Vagina (tissue), 2 donors: ENCODE measurements at regions not wholly inside any gene's neighbourhood (a gene's known extent, or its start where the extent isn't known, plus 50 kb on each side); places are given as distances from the start of the nearest gene placed in this dataset.

Experiments
- CTCF ChIP-seq, 3 experiments: fragments of 450-650 bp in 2 of 3; fragments of 200-600 bp in 1 of 3; sonication (generic) in 1 of 3; IDR thresholded peaks; one replicate each; pipeline ENCODE4 v1.5.1; 2017 to 2019; ENCODE audit warnings: antibody characterized with exemption in 3 of 3, mild to moderate bottlenecking in 2 of 3, moderate library complexity in 2 of 3
- POLR2A ChIP-seq, 2 donors: fragments of 450-650 bp; IDR thresholded peaks; one replicate each; pipeline ENCODE4 v1.6.1; 2017; ENCODE audit warnings: antibody characterized with exemption in 2 of 2, mild to moderate bottlenecking in 2 of 2, moderate library complexity in 2 of 2
- POLR2AphosphoS5 ChIP-seq, 2 donors: sonication (generic); formaldehyde crosslinking; IDR thresholded peaks; one replicate each; pipeline ENCODE4 v1.9.0; 2017; ENCODE audit warnings: antibody characterized with exemption in 2 of 2, mild to moderate bottlenecking in 2 of 2, low read depth in 1 of 2; ENCODE audit not compliant: insufficient read depth in 1 of 2

- TF ChIP-seq CTCF (IDR thresholded peaks at IDR 0.05) (no peak), POLR2A (IDR thresholded peaks at IDR 0.05) (no peak), POLR2AphosphoS5 (IDR thresholded peaks at IDR 0.05; ENCODE audit: insufficient read depth in 1 of 2, low read depth in 1 of 2) (no peak)
Measured at GRCh38 chr2:223487214-223487846, 114.8 kb downstream of the SCG2 start.
